MM.1S (cell line): ENCODE measurements at regions not wholly inside any gene's neighbourhood (a gene's known extent, or its start where the extent isn't known, plus 50 kb on each side); places are given as distances from the start of the nearest gene placed in this dataset.

ENCODE experiments used
- EZH2phosphoT487 ChIP-seq: fragments of 300-600 bp; sonication (generic); IDR thresholded peaks from 2 replicates; pipeline ENCODE4 v1.6.1; 2018; ENCODE audit warnings: antibody characterized with exemption, low read length
- TF ChIP-seq, protein P1 (sequence below): fragments of 300-600 bp; sonication (generic); IDR thresholded peaks from 2 replicates; pipeline ENCODE4 v1.5.1; 2016; ENCODE audit warnings: antibody characterized with exemption, low read length, mixed read lengths

DNA sequence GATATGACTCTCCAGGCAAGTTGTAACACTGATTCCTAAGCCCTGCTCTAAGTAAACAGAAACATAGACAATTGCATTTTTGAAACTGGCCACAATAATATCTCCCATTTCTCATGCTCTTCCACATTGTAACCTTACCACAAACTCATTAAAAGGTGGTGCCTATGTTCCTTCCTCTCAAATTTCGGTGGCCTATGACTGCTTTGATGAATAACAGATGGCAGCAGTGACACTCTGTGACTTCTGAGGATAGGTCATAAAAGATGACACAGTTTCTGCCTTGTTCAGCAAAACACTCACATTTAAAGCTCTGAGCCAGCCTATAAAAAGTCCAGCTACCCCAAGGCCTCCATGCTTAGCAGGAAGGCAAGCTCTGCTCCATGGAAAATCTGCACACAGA, 195.2 kb downstream of the EFHB start:
- TF ChIP-seq, protein P1, sequence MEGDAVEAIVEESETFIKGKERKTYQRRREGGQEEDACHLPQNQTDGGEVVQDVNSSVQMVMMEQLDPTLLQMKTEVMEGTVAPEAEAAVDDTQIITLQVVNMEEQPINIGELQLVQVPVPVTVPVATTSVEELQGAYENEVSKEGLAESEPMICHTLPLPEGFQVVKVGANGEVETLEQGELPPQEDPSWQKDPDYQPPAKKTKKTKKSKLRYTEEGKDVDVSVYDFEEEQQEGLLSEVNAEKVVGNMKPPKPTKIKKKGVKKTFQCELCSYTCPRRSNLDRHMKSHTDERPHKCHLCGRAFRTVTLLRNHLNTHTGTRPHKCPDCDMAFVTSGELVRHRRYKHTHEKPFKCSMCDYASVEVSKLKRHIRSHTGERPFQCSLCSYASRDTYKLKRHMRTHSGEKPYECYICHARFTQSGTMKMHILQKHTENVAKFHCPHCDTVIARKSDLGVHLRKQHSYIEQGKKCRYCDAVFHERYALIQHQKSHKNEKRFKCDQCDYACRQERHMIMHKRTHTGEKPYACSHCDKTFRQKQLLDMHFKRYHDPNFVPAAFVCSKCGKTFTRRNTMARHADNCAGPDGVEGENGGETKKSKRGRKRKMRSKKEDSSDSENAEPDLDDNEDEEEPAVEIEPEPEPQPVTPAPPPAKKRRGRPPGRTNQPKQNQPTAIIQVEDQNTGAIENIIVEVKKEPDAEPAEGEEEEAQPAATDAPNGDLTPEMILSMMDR: no peak
- TF ChIP-seq EZH2phosphoT487: no peak
